ENCODE measurements at regions not wholly inside any gene's neighbourhood (a gene's known extent, or its start where the extent isn't known, plus 50 kb on each side); places are given as distances from the start of the nearest gene placed in this dataset.
"Not testable (repeated sequence)": the region's sequence is repeated elsewhere in the genome, so short reads cannot be mapped to it uniquely, and the experiment has no call there.

DNA sequence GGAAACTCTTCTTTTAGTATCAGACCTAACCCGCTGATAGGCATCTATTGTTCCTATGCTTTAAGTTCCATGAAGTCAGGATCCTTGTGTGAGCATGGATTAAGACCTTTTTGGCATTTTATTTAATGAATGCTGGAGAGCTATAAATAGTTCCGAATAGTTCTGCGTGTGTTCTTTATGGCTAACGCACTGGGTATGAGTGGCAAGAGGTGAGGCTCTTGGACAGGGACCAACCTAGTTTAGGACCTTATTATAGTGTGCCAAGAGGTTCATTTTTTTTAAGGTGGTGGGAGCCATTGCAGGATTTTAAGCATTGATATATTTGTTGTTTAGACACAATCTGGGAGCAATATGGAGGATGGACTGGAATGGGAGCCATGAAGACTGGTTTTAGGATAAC lies 71.8 kb downstream of the KPNA2 start:
- Histone ChIP-seq H3K79me2 (ENCODE audit: control insufficient read depth, insufficient read depth, low read length, poor library complexity) (no peaks in the 10 kb centered on the region), H4K12ac (ENCODE audit: low read depth, low read length) (no peak overlapping the region), H3K4me3 (ENCODE audit: low read depth, low read length) (no peak overlapping the region), H2AK5ac (ENCODE audit: low read length) (no peak overlapping the region), H3K9ac (ENCODE audit: low read length) (no peak overlapping the region), H3K4me1 (ENCODE audit: control insufficient read depth in 1 of 2, insufficient read depth in 2 of 2, low read length in 2 of 2) (peaks cover 0 to under 1% of the 10 kb centered on the region in 2 experiments), H3K36me3 (ENCODE audit: control insufficient read depth in 1 of 2, insufficient read depth in 2 of 2, low read length in 2 of 2) (peaks cover 0 to 2% of the 10 kb centered on the region in 2 experiments), H4K91ac (ENCODE audit: low read depth, low read length) (no peak overlapping the region), H3K23ac (ENCODE audit: low read length) (no peak overlapping the region), H3K4ac (ENCODE audit: low read depth, low read length) (no peak overlapping the region), H3K4me2 (ENCODE audit: low read length) (no peak overlapping the region), H2BK5ac (ENCODE audit: low read depth, low read length, poor library complexity) (no peak overlapping the region), H3K79me1 (ENCODE audit: low read length) (no peaks in the 10 kb centered on the region), H3K14ac (ENCODE audit: low read length) (no peak overlapping the region), H3K9me3 (ENCODE audit: insufficient read depth, low read depth, low read length) (peaks cover 2% of the 10 kb centered on the region), H3K27me3 (ENCODE audit: insufficient read depth, low read length) (no peaks in the 10 kb centered on the region), H3K18ac (ENCODE audit: low read length) (no peak overlapping the region), H2BK120ac (ENCODE audit: insufficient read depth, low read length, poor library complexity) (no peak overlapping the region), H2BK12ac (ENCODE audit: low read length) (no peak overlapping the region), H4K8ac (ENCODE audit: low read depth, low read length) (no peak overlapping the region), H3K27ac (ENCODE audit: low read depth, low read length) (no peak overlapping the region), H2AFZ (ENCODE audit: insufficient read depth, low read length, poor library complexity) (no peak overlapping the region)
- no CpG with 5 or more reads among the region's 4 CpGs for WGBS (ENCODE audit: extremely low coverage, insufficient coverage, insufficient read length)
- DNase-seq: no peak

DNA sequence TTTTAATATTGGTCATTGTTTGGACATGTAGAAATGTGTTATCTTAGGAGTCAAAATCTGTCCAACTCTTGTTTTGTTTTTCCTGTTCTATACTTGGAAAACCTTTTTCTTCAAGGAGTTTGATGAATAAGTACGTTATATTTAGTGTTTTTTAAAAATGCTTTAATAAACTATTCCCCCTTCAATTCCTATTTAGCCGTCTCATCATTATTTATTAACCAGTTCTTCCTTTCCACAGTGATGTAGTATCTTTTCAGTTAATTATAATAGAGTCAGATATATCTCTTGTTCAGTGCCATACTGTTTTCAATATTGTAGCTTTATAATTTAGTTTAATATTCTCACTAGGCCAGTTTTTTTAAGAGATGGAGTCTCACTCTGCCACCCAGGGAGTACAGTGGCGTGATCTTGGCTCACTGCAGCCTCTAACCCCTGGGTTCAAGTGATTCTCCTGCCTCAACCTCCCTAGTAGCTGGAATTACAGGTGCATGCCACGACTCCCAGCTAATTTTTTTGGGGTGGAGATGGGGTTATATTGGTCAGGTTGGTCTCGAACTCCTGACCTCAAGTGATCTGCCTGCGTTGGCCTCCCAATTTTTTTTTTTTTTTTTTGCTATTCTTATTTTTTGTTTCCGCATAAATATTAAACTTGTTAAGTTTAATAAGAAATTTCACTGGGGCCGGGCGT lies 72.9 kb downstream of the KPNA2 start:
- Histone ChIP-seq H3K9me3 (ENCODE audit: insufficient read depth, low read depth, low read length) (peaks cover 2% of the 10 kb centered on the region), H2BK120ac (ENCODE audit: insufficient read depth, low read length, poor library complexity) (no peak overlapping the region), H2AK5ac (ENCODE audit: low read length) (no peak overlapping the region), H3K4me2 (ENCODE audit: low read length) (no peak overlapping the region), H3K9ac (ENCODE audit: low read length) (no peak overlapping the region), H3K23ac (ENCODE audit: low read length) (no peak overlapping the region), H2AFZ (ENCODE audit: insufficient read depth, low read length, poor library complexity) (no peak overlapping the region), H2BK12ac (ENCODE audit: low read length) (no peak overlapping the region), H4K12ac (ENCODE audit: low read depth, low read length) (no peak overlapping the region), H3K4me3 (ENCODE audit: low read depth, low read length) (no peak overlapping the region), H3K79me2 (ENCODE audit: control insufficient read depth, insufficient read depth, low read length, poor library complexity) (no peaks in the 10 kb centered on the region), H2BK5ac (ENCODE audit: low read depth, low read length, poor library complexity) (no peak overlapping the region), H3K4me1 (ENCODE audit: control insufficient read depth in 1 of 2, insufficient read depth in 2 of 2, low read length in 2 of 2) (no peaks in the 10 kb centered on the region), H4K8ac (ENCODE audit: low read depth, low read length) (no peak overlapping the region), H3K27ac (ENCODE audit: low read depth, low read length) (no peak overlapping the region), H3K4ac (ENCODE audit: low read depth, low read length) (no peak overlapping the region), H3K18ac (ENCODE audit: low read length) (no peak overlapping the region), H3K27me3 (ENCODE audit: insufficient read depth, low read length) (no peaks in the 10 kb centered on the region), H3K36me3 (ENCODE audit: control insufficient read depth in 1 of 2, insufficient read depth in 2 of 2, low read length in 2 of 2) (peaks cover 0 to 2% of the 10 kb centered on the region in 2 experiments), H3K79me1 (ENCODE audit: low read length) (no peaks in the 10 kb centered on the region), H4K91ac (ENCODE audit: low read depth, low read length) (no peak overlapping the region), H3K14ac (ENCODE audit: low read length) (no peak overlapping the region)
- no CpG with 5 or more reads among the region's 9 CpGs for WGBS (ENCODE audit: extremely low coverage, insufficient coverage, insufficient read length)
- DNase-seq: no peak

DNA sequence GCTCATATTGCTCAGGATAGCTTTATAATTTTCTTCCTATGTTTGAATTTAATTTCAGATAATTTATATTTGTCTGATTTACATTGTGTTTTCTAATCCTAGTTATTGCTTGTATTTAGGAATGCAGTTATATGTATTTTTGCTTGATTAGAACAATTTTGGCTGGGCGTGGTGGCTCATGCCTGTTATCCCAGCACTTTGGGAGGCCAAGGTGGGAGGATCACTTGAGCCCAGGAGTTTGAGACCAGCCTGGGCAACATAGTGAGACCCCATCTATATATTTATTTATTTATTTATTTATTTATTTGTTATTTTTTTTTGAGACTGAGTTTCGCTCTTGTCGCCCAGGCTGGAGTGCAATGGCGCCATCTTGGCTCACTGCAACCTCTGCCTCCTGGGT lies 73.9 kb downstream of the KPNA2 start:
- not testable (repeated sequence) for H3K4me3 ChIP-seq (ENCODE audit: low read depth, low read length); H2BK5ac ChIP-seq (ENCODE audit: low read depth, low read length, poor library complexity); H3K79me2 ChIP-seq (ENCODE audit: control insufficient read depth, insufficient read depth, low read length, poor library complexity); H2AK5ac ChIP-seq (ENCODE audit: low read length); H3K18ac ChIP-seq (ENCODE audit: low read length); H2BK120ac ChIP-seq (ENCODE audit: insufficient read depth, low read length, poor library complexity); H3K9me3 ChIP-seq (ENCODE audit: insufficient read depth, low read depth, low read length); H2BK12ac ChIP-seq (ENCODE audit: low read length); H3K36me3 ChIP-seq (ENCODE audit: control insufficient read depth in 1 of 2, insufficient read depth in 2 of 2, low read length in 2 of 2); DNase-seq; H3K4me1 ChIP-seq (ENCODE audit: control insufficient read depth in 1 of 2, insufficient read depth in 2 of 2, low read length in 2 of 2); H4K12ac ChIP-seq (ENCODE audit: low read depth, low read length); H3K4ac ChIP-seq (ENCODE audit: low read depth, low read length); H3K14ac ChIP-seq (ENCODE audit: low read length); H3K4me2 ChIP-seq (ENCODE audit: low read length); H4K91ac ChIP-seq (ENCODE audit: low read depth, low read length); H3K79me1 ChIP-seq (ENCODE audit: low read length); H3K27me3 ChIP-seq (ENCODE audit: insufficient read depth, low read length); H3K23ac ChIP-seq (ENCODE audit: low read length); H4K8ac ChIP-seq (ENCODE audit: low read depth, low read length); H2AFZ ChIP-seq (ENCODE audit: insufficient read depth, low read length, poor library complexity); H3K27ac ChIP-seq (ENCODE audit: low read depth, low read length); H3K9ac ChIP-seq (ENCODE audit: low read length)
- WGBS (ENCODE audit: extremely low coverage, insufficient coverage, insufficient read length): no CpG with 5 or more reads among the region's 4 CpGs

DNA sequence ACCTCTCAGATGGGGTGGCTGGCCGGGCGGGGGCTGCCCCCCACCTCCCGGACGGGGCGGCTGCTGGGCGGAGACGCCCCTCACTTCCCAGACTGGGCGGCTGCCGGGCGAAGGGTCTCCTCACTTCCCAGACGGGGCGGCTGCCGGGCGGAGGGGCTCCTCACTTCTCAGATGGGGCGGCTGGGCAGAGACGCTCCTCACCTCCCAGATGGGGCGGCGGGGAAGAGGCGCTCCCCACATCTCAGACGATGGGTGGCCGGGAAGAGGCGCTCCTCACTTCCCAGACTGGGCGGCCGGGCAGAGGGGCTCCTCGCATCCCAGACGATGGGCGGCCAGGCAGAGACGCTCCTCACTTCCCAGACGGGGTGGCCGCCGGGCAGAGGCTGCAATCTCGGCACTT lies 80.7 kb downstream of the KPNA2 start:
- not testable (repeated sequence) for H4K8ac ChIP-seq (ENCODE audit: low read depth, low read length); H3K4me1 ChIP-seq (ENCODE audit: control insufficient read depth in 1 of 2, insufficient read depth in 2 of 2, low read length in 2 of 2); H2BK120ac ChIP-seq (ENCODE audit: insufficient read depth, low read length, poor library complexity); H4K91ac ChIP-seq (ENCODE audit: low read depth, low read length); H3K23ac ChIP-seq (ENCODE audit: low read length); H2BK12ac ChIP-seq (ENCODE audit: low read length); H3K9ac ChIP-seq (ENCODE audit: low read length); H3K27ac ChIP-seq (ENCODE audit: low read depth, low read length); H2AK5ac ChIP-seq (ENCODE audit: low read length); H3K4me2 ChIP-seq (ENCODE audit: low read length); H4K12ac ChIP-seq (ENCODE audit: low read depth, low read length); H3K27me3 ChIP-seq (ENCODE audit: insufficient read depth, low read length); H3K18ac ChIP-seq (ENCODE audit: low read length); H3K36me3 ChIP-seq (ENCODE audit: control insufficient read depth in 1 of 2, insufficient read depth in 2 of 2, low read length in 2 of 2); H2BK5ac ChIP-seq (ENCODE audit: low read depth, low read length, poor library complexity); H3K79me1 ChIP-seq (ENCODE audit: low read length); H3K4ac ChIP-seq (ENCODE audit: low read depth, low read length); H3K14ac ChIP-seq (ENCODE audit: low read length); H3K79me2 ChIP-seq (ENCODE audit: control insufficient read depth, insufficient read depth, low read length, poor library complexity); DNase-seq; H3K9me3 ChIP-seq (ENCODE audit: insufficient read depth, low read depth, low read length); H3K4me3 ChIP-seq (ENCODE audit: low read depth, low read length); H2AFZ ChIP-seq (ENCODE audit: insufficient read depth, low read length, poor library complexity)
- no CpG with 5 or more reads among the region's 32 CpGs for WGBS (ENCODE audit: extremely low coverage, insufficient coverage, insufficient read length)
